H1 (cell line): ENCODE measurements at regions not wholly inside any gene's neighbourhood (a gene's known extent, or its start where the extent isn't known, plus 50 kb on each side); places are given as distances from the start of the nearest gene placed in this dataset.

Experiments
- CHD2 ChIP-seq: IDR thresholded peaks from 2 replicates; pipeline ENCODE4 v1.6.1; 2012; ENCODE audit warnings: low read length, improper control_type of control experiment
- CTCF ChIP-seq, 3 experiments: IDR thresholded peaks; 1 replicate in 2 of 3; 2 replicates in 1 of 3; pipeline versions ENCODE4 v1.5.1 to v1.6.1; 2011; ENCODE audit warnings: low read length in 3 of 3, mild to moderate bottlenecking in 3 of 3, inconsistent platforms in 2 of 3, low read depth in 1 of 3, moderate library complexity in 1 of 3; ENCODE audit not compliant: insufficient read depth in 1 of 3; ENCODE audit errors: control extremely low read depth in 1 of 3
- EP300 ChIP-seq, 2 experiments: IDR thresholded peaks; 1 replicate in 1 of 2; 2 replicates in 1 of 2; pipeline ENCODE4 v1.6.1; 2011 to 2012; ENCODE audit warnings: low read depth in 2 of 2, low read length in 2 of 2, mild to moderate bottlenecking in 2 of 2, borderline replicate concordance in 1 of 2, inconsistent platforms in 1 of 2, moderate library complexity in 1 of 2
- EZH2 ChIP-seq: fragments of 200-600 bp; sonication (generic); IDR thresholded peaks from 2 replicates; pipeline ENCODE4 v1.7.1; 2012; ENCODE audit warnings: low read depth, mild to moderate bottlenecking, moderate library complexity, low read length, inconsistent platforms; ENCODE audit not compliant: severe bottlenecking
- GABPA ChIP-seq: IDR thresholded peaks from 2 replicates; pipeline ENCODE4 v1.6.1; 2011; ENCODE audit warnings: mild to moderate bottlenecking, low read length, moderate library complexity, borderline replicate concordance; ENCODE audit not compliant: insufficient read depth
- NANOG ChIP-seq: IDR thresholded peaks from 2 replicates; pipeline ENCODE4 v1.6.1; 2011; ENCODE audit warnings: low read length, low read depth, mild to moderate bottlenecking, inconsistent platforms; ENCODE audit not compliant: insufficient read depth, poor library complexity, severe bottlenecking
- POLR2A ChIP-seq, 2 experiments: IDR thresholded peaks; 1 replicate in 1 of 2; 2 replicates in 1 of 2; pipeline ENCODE4 v1.6.1; 2011; ENCODE audit warnings: low read depth in 2 of 2, low read length in 2 of 2, mild to moderate bottlenecking in 2 of 2; ENCODE audit errors: control extremely low read depth in 1 of 2
- SAP30 ChIP-seq: fragments of 300-600 bp; sonication (generic); IDR thresholded peaks from 2 replicates; pipeline ENCODE4 v1.7.1; 2012; ENCODE audit warnings: low read length, moderate library complexity, mild to moderate bottlenecking, inconsistent platforms; ENCODE audit not compliant: insufficient read depth, insufficient replicate concordance
- TAF1 ChIP-seq: IDR thresholded peaks from 2 replicates; pipeline ENCODE4 v1.6.1; 2011; ENCODE audit warnings: mild to moderate bottlenecking, low read depth, low read length
- TCF12 ChIP-seq: IDR thresholded peaks from 2 replicates; pipeline ENCODE4 v1.6.1; 2011; ENCODE audit warnings: low read depth, mild to moderate bottlenecking, low read length

- TF ChIP-seq CHD2 (no peak), CTCF (IDR thresholded peaks at IDR 0.05; ENCODE audit: control extremely low read depth in 1 of 3, insufficient read depth in 1 of 3, low read depth in 1 of 3, low read length in 3 of 3) (no peak), POLR2A (IDR thresholded peaks at IDR 0.05; ENCODE audit: control extremely low read depth in 1 of 2, low read depth in 2 of 2, low read length in 2 of 2) (no peak), TCF12 (no peak), GABPA (no peak), SAP30 (no peak), EP300 (IDR thresholded peaks at IDR 0.05; ENCODE audit: borderline replicate concordance in 1 of 2, low read depth in 2 of 2, low read length in 2 of 2) (no peak), NANOG (no peak), TAF1 (no peak), EZH2 (no peak)
These were observed 204.8 kb upstream of the HS6ST1 start for GRCh38 chr2:128523457-128523856.
